SK-N-MC (cell line): ENCODE measurements at regions not wholly inside any gene's neighbourhood (a gene's known extent, or its start where the extent isn't known, plus 50 kb on each side); places are given as distances from the start of the nearest gene placed in this dataset.
"Not testable (repeated sequence)": the region's sequence is repeated elsewhere in the genome, so short reads cannot be mapped to it uniquely, and the experiment has no call there.

Source experiments
- DNase-seq: peaks from one replicate; pipeline ENCODE4 v3.0.0-alpha.2; 2011; ENCODE audit warnings: low read depth, low spot score
- H3K27ac ChIP-seq: fragments of 200-600 bp; sonication (generic); 2 replicates; pipeline ENCODE4 v1.5.1; 2016; ENCODE audit warnings: mixed run types
- H3K36me3 ChIP-seq: fragments of 200-600 bp; sonication (generic); 2 replicates; pipeline ENCODE4 v1.6.1; 2017; ENCODE audit warnings: antibody characterized with exemption, low read length, mixed read lengths; ENCODE audit not compliant: insufficient read depth
- H3K4me3 ChIP-seq: fragments of 200-600 bp; sonication (generic); 2 replicates; pipeline ENCODE4 v1.5.1; 2016
- H3K9ac ChIP-seq: fragments of 200-600 bp; sonication (generic); 2 replicates; pipeline ENCODE4 v1.8.0; 2017; ENCODE audit warnings: mixed run types, mixed read lengths; ENCODE audit not compliant: insufficient read length
- H3K9me3 ChIP-seq: fragments of 200-600 bp; sonication (generic); 2 replicates; pipeline ENCODE4 v1.6.1; 2017; ENCODE audit warnings: low read depth, mild to moderate bottlenecking, antibody characterized with exemption, low read length, moderate library complexity, mixed read lengths
- EZH2 ChIP-seq: fragments of 200-600 bp; sonication (generic); IDR thresholded peaks from one replicate; pipeline ENCODE4 v1.6.1; 2017; ENCODE audit warnings: antibody characterized with exemption
- FOXP2 ChIP-seq: optimal IDR thresholded peaks from 2 replicates; pipeline ENCODE3; 2011; ENCODE audit warnings: mild to moderate bottlenecking, moderate library complexity; ENCODE audit not compliant: insufficient read depth; ENCODE audit errors: extremely low read length, control extremely low read depth
- POLR2AphosphoS5 ChIP-seq: IDR thresholded peaks from 2 replicates; pipeline ENCODE4 v1.6.1; 2012; ENCODE audit warnings: mild to moderate bottlenecking, low read depth, low read length, borderline replicate concordance

GRCh38 chr16:75803753-75804152 is 77.5 kb upstream of the CPHXL start:
- Histone ChIP-seq H3K9me3 (no peaks in the 10 kb centered on the region), H3K9ac (no peak overlapping the region), H3K36me3 (no peaks in the 10 kb centered on the region), H3K27ac (no peak overlapping the region), H3K4me3 (no peak overlapping the region)
- TF ChIP-seq EZH2, result no peak
- no peak for TF ChIP-seq FOXP2
- DNase-seq, result no peak

GRCh38 chr16:75804368-75804767 is 78.1 kb upstream of the CPHXL start:
- H3K9me3 ChIP-seq, result no peaks in the 10 kb centered on the region
- no peak for DNase-seq
- H3K27ac ChIP-seq, result no peak overlapping the region
- TF ChIP-seq EZH2, result no peak
- no peak for TF ChIP-seq FOXP2
- no peak for TF ChIP-seq POLR2AphosphoS5
- H3K36me3 ChIP-seq, result no peaks in the 10 kb centered on the region
- H3K4me3 ChIP-seq, result no peak overlapping the region
- H3K9ac ChIP-seq, result no peak overlapping the region

- TF ChIP-seq POLR2AphosphoS5 (no peak), FOXP2 (no peak)
- H3K9me3 ChIP-seq, result no peaks in the 10 kb centered on the region
- DNase-seq, result no peak
- no peak overlapping the region for H3K9ac ChIP-seq
- no peaks in the 10 kb centered on the region for H3K36me3 ChIP-seq
- H3K4me3 ChIP-seq, result no peak overlapping the region
- no peak overlapping the region for H3K27ac ChIP-seq
Observed at GRCh38 chr16:75805946-75806345, 79.7 kb upstream of the CPHXL start.

- Histone ChIP-seq H3K4me3 (no peak overlapping the region), H3K9ac (no peak overlapping the region), H3K36me3 (no peaks in the 10 kb centered on the region), H3K9me3 (no peaks in the 10 kb centered on the region), H3K27ac (no peak overlapping the region)
- DNase-seq, result no peak
- TF ChIP-seq EZH2 (no peak), FOXP2 (no peak), POLR2AphosphoS5 (no peak)
Observed at GRCh38 chr16:75806487-75806886, 80.2 kb upstream of the CPHXL start.

- Histone ChIP-seq H3K36me3 (no peaks in the 10 kb centered on the region), H3K9ac (no peak overlapping the region), H3K9me3 (no peaks in the 10 kb centered on the region), H3K27ac (no peak overlapping the region), H3K4me3 (no peak overlapping the region)
- DNase-seq, result no peak
- TF ChIP-seq FOXP2 (no peak), POLR2AphosphoS5 (no peak), EZH2 (no peak)
Observed at GRCh38 chr16:75810342-75810741, 84.1 kb upstream of the CPHXL start.

GRCh38 chr16:75811020-75811634 is 84.8 kb upstream of the CPHXL start:
- DNase-seq, result no peak
- Histone ChIP-seq H3K27ac (no peak overlapping the region), H3K4me3 (no peak overlapping the region), H3K9me3 (no peaks in the 10 kb centered on the region), H3K9ac (no peak overlapping the region), H3K36me3 (no peaks in the 10 kb centered on the region)
- no peak for TF ChIP-seq EZH2
- no peak for TF ChIP-seq FOXP2
- TF ChIP-seq POLR2AphosphoS5, result no peak

- Histone ChIP-seq H3K36me3 (no peaks in the 10 kb centered on the region), H3K27ac (no peak overlapping the region), H3K9ac (no peak overlapping the region), H3K4me3 (no peak overlapping the region), H3K9me3 (no peaks in the 10 kb centered on the region)
- TF ChIP-seq FOXP2 (no peak), POLR2AphosphoS5 (no peak), EZH2 (no peak)
- no peak for DNase-seq
Observed at GRCh38 chr16:75818491-75818890, 92.2 kb upstream of the CPHXL start.

- TF ChIP-seq POLR2AphosphoS5 (no peak), FOXP2 (no peak), EZH2 (no peak)
- Histone ChIP-seq H3K4me3 (no peak overlapping the region), H3K9ac (no peak overlapping the region), H3K27ac (no peak overlapping the region), H3K9me3 (no peaks in the 10 kb centered on the region), H3K36me3 (no peaks in the 10 kb centered on the region)
- DNase-seq, result no peak
Observed at GRCh38 chr16:75820672-75821071, 94.4 kb upstream of the CPHXL start.

- no peak overlapping the region for H3K9ac ChIP-seq
- no peaks in the 10 kb centered on the region for H3K9me3 ChIP-seq
- no peaks in the 10 kb centered on the region for H3K36me3 ChIP-seq
- H3K27ac ChIP-seq, result no peak overlapping the region
- no peak for DNase-seq
- TF ChIP-seq FOXP2 (no peak), POLR2AphosphoS5 (no peak), EZH2 (no peak)
- no peak overlapping the region for H3K4me3 ChIP-seq
Observed at GRCh38 chr16:75821117-75821516, 94.8 kb upstream of the CPHXL start.

GRCh38 chr16:75825750-75826149 is 99.5 kb upstream of the CPHXL start:
- not testable (repeated sequence) for H3K9ac ChIP-seq, H3K27ac ChIP-seq, H3K36me3 ChIP-seq, DNase-seq, H3K4me3 ChIP-seq, H3K9me3 ChIP-seq

- H3K4me3 ChIP-seq, H3K9me3 ChIP-seq, DNase-seq, H3K27ac ChIP-seq, H3K9ac ChIP-seq, H3K36me3 ChIP-seq: not testable (repeated sequence)
Observed at GRCh38 chr16:75827372-75828038, 101.2 kb upstream of the CPHXL start.

- not testable (repeated sequence) for H3K9ac ChIP-seq, H3K36me3 ChIP-seq, H3K4me3 ChIP-seq, DNase-seq, H3K9me3 ChIP-seq, H3K27ac ChIP-seq
Observed at GRCh38 chr16:75833385-75833784, 107.1 kb upstream of the CPHXL start.
